ENCODE measurements at regions not wholly inside any gene's neighbourhood (a gene's known extent, or its start where the extent isn't known, plus 50 kb on each side); places are given as distances from the start of the nearest gene placed in this dataset.

DNA sequence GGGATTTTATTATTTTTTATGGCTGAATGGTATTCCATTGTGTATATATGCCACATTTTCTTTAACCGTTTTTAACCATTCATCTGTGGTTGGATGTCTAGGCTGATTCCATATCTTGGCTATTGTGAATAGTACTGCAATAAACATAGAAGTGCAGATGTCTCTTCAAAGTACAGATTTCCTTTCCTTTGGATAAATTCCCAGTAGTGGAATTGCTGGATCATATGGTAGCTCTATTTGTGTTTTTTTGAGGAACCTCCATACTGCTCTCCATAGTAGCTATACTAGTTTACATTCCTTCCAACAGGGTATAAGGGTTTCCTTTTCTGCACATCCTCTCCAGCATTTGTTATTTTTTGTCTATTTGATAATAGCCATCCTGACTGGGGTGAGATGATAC is 71.9 kb upstream of the SEZ6L start:
- TF ChIP-seq, protein P1, sequence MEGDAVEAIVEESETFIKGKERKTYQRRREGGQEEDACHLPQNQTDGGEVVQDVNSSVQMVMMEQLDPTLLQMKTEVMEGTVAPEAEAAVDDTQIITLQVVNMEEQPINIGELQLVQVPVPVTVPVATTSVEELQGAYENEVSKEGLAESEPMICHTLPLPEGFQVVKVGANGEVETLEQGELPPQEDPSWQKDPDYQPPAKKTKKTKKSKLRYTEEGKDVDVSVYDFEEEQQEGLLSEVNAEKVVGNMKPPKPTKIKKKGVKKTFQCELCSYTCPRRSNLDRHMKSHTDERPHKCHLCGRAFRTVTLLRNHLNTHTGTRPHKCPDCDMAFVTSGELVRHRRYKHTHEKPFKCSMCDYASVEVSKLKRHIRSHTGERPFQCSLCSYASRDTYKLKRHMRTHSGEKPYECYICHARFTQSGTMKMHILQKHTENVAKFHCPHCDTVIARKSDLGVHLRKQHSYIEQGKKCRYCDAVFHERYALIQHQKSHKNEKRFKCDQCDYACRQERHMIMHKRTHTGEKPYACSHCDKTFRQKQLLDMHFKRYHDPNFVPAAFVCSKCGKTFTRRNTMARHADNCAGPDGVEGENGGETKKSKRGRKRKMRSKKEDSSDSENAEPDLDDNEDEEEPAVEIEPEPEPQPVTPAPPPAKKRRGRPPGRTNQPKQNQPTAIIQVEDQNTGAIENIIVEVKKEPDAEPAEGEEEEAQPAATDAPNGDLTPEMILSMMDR (IDR thresholded peaks at IDR 0.05; ENCODE audit: low read length) = no peak
- TF ChIP-seq EZH2phosphoT487 (IDR thresholded peaks at IDR 0.05; ENCODE audit: low read length) (no peak), EZH2 (optimal IDR thresholded peaks at IDR 0.05; ENCODE audit: low read depth, low read length) (no peak)
